Mucosa of rectum (tissue), 2 donors: ENCODE measurements at regions not wholly inside any gene's neighbourhood (a gene's known extent, or its start where the extent isn't known, plus 50 kb on each side); places are given as distances from the start of the nearest gene placed in this dataset.
A peak's percentile ranks its signal among the peaks of the same experiment; 100 is the strongest.

ENCODE experiments used
- H3K27ac ChIP-seq, 2 donors: one replicate each; pipeline ENCODE4 v1.7.0; 2013; ENCODE audit warnings: inconsistent platforms in 2 of 2, low read depth in 2 of 2, low read length in 2 of 2
- H3K27me3 ChIP-seq, 2 donors: one replicate each; pipeline ENCODE4 v1.7.0; 2013; ENCODE audit warnings: low read length in 2 of 2; ENCODE audit not compliant: control insufficient read depth in 2 of 2, insufficient read depth in 2 of 2
- H3K36me3 ChIP-seq, 2 donors: one replicate each; pipeline ENCODE4 v1.7.0; 2013; ENCODE audit warnings: low read length in 2 of 2; ENCODE audit not compliant: control insufficient read depth in 2 of 2, insufficient read depth in 2 of 2
- H3K4me1 ChIP-seq, 2 donors: one replicate each; pipeline ENCODE4 v1.7.0; 2013; ENCODE audit warnings: low read length in 2 of 2, mild to moderate bottlenecking in 1 of 2; ENCODE audit not compliant: control insufficient read depth in 2 of 2, insufficient read depth in 2 of 2
- H3K4me3 ChIP-seq, 2 donors: one replicate each; pipeline ENCODE4 v1.7.0; 2013; ENCODE audit warnings: low read length in 2 of 2
- H3K9ac ChIP-seq, 2 donors: one replicate each; pipeline ENCODE4 v1.7.0; 2013; ENCODE audit warnings: low read length in 2 of 2, low read depth in 1 of 2, mild to moderate bottlenecking in 1 of 2
- H3K9me3 ChIP-seq, 2 donors: one replicate each; pipeline ENCODE4 v1.7.0; 2013; ENCODE audit warnings: low read length in 2 of 2; ENCODE audit not compliant: control insufficient read depth in 2 of 2
- donor health status: healthy.
- donor health status: Normal muscosa, but diverticular disease.

DNA sequence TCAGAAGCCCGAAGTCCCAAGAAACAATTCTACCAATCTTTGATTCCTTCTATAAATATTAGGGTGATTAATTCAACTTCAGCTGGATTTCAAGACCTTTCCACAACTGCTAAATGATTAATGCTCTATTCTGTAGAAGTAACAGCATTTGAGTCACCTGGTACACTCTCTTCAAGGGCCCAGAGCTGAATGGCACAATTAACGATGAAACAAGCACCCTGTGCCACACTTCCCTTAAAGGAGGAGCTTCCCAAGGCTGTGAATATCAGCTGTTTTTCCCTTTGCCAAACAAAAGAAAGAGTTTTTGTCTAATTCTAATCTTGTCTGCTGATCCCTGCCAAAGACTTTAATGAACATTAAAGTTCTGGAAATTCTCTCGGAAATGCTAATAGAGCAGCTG lies 56.0 kb downstream of the BOD1L2 start:
- no peak overlapping the region for H3K9ac ChIP-seq
- H3K4me1 ChIP-seq, result no peaks in the 10 kb centered on the region
- H3K27me3 ChIP-seq, result no peaks in the 10 kb centered on the region
- H3K4me3 ChIP-seq, result no peak overlapping the region
- no peaks in the 10 kb centered on the region for H3K36me3 ChIP-seq
- no peak overlapping the region for H3K27ac ChIP-seq
- H3K9me3 ChIP-seq, result no peaks in the 10 kb centered on the region

DNA sequence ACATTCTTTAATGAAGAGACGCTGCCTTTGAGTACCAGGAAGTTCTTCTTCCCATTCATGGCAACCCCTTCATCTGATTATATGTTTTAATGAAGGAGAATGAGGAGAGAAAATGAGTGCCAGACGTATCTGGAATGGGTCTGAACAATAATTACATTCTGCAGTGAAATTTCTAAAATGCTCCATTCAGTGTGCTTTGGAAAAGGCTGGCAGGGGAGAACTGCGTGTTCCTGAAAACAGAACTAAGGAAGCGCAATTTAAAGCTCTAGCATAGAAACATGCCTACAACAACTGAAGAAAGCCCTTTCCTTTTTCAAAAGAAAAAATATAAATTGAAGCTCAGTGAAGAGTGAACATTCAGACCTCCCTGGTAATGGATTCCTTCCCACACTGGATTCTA lies 58.8 kb downstream of the BOD1L2 start:
- Histone ChIP-seq H3K4me3 (no peak overlapping the region), H3K9me3 (no peaks in the 10 kb centered on the region), H3K27ac (no peak overlapping the region), H3K4me1 (peaks cover 6 to 10% of the 10 kb centered on the region in 2 donors), H3K27me3 (no peaks in the 10 kb centered on the region), H3K36me3 (no peaks in the 10 kb centered on the region), H3K9ac (no peak overlapping the region)

DNA sequence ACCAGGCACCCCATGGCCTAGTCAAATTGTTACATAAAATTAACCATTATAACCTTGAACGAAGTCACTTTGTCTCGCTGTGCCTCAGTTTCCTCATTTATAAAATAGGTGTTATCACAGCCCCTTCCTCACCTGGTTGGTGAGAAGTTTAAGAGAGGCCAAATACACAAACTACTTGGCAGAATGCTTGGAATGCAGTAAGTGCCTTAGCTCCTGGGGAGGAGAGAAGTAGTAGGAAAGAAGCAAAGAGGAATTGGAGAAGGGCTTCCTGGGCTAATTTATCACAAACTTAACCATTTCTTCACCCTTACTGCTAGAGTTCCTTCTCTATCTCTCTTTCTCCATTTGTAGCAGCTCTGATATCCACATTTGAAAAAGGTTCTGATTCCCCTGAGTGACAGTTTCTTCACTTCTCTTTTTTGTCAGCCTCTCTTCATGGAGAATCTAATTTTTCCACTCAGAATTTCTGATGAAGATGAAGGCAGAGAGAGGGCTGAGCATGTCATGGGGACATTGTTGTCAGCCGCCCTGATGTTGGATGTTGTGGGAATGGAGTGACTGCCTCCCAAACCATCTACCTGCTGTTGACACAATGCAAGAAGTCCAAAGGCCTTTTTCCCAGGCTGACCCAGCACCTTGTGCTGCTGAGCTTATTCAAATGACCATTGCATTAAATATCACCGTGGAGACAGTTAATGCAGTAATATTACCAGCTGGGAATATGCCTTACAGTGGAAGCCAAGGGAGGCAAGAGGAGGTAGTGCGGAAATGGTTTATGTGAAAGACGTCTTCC lies 60.4 kb downstream of the BOD1L2 start:
- H3K27me3 ChIP-seq, result no peaks in the 10 kb centered on the region
- H3K9me3 ChIP-seq, result no peaks in the 10 kb centered on the region
- no peak overlapping the region for H3K9ac ChIP-seq
- no peaks in the 10 kb centered on the region for H3K36me3 ChIP-seq
- H3K27ac ChIP-seq, result no peak overlapping the region
- peaks cover 6 to 10% of the 10 kb centered on the region in 2 donors for H3K4me1 ChIP-seq
- H3K4me3 ChIP-seq, result no peak overlapping the region

DNA sequence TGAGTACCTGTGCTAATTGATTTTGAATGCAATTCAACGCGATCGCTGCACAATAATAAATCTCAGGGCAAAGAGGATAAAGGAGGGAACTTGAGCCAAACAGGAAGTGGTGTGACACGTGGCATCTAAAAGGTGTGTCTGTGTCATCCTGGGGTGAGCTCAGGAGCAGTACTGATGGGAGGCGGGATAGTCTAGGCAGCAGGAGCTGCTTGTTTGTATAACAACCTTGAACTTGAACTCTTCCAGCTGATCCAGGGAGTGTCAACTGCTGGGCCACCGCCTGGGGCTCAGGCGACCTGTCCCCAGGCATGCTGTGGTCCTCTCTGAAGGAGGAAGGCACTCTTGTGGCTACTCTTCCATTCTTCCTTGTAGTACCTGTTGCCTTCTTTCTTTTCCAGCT lies 61.2 kb downstream of the BOD1L2 start:
- no peak overlapping the region for H3K27ac ChIP-seq
- H3K4me3 ChIP-seq, result no peak overlapping the region
- no peaks in the 10 kb centered on the region for H3K9me3 ChIP-seq

DNA sequence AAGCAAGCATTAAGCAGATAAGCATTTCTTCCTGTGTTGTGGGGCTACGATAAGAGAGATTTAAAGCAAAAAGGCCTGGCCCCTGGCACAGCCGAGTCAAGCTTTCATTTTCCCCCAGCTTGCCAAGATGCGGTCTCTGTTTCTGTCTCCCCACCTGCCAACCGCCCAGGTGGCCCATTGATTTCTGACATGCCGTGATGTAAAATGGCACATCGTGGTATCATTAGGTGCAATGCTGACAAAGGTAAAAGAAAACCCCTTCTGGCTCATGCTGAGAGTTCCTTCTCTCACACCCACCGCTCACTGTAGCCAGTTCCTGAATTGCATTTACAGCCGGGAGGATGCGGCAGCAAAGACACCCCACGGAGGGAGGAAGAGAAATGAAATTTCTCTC lies 62.8 kb downstream of the BOD1L2 start:
- H3K9me3 ChIP-seq, result no peaks in the 10 kb centered on the region
- no peaks in the 10 kb centered on the region for H3K36me3 ChIP-seq
- H3K27ac ChIP-seq, result peak overlapping the region; percentile 39 to 58
- peaks cover 6 to 10% of the 10 kb centered on the region in 2 donors for H3K4me1 ChIP-seq
- H3K9ac ChIP-seq, result no peak overlapping the region
- peak overlapping the region; percentile 22 to 45 for H3K4me3 ChIP-seq
- no peaks in the 10 kb centered on the region for H3K27me3 ChIP-seq

More for the DNA sequence above, 61.2 kb downstream of the BOD1L2 start:
- peaks cover 6 to 10% of the 10 kb centered on the region in 2 donors for H3K4me1 ChIP-seq
- no peaks in the 10 kb centered on the region for H3K36me3 ChIP-seq
- H3K9ac ChIP-seq, result no peak overlapping the region
- H3K27me3 ChIP-seq, result no peaks in the 10 kb centered on the region

DNA sequence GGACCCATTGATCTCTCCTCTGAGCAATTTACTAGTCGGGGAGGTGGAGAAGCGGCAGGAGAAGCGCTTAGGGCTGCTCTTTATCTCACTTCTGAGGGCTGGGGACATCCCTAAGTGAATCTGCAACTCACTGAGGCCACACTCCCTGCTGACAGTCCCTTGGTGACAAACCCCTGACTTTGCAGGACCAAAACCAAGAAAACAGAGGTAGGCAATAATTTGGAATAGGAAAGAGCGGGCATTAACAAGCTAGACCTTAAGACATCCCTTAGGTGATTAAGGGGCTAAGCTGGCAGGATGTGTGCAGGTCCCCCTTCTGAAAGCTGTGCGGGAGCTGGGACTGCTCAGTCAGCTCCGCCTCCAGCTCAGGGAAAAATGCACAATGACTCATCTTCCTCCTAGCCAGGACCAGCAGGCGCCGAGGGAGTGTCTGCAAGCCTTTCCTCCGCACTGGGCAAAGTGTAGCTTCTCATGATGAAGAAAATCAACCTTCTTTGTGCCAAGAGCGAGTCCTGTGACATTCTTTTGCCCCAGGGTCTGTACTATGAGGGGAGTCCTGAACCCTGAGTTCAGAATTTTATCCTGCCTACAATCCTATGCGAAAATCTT lies 63.3 kb downstream of the BOD1L2 start:
- Histone ChIP-seq H3K27ac (peak overlapping the region; percentile 45 to 58), H3K9ac (no peak overlapping the region), H3K9me3 (no peaks in the 10 kb centered on the region), H3K27me3 (no peaks in the 10 kb centered on the region), H3K36me3 (no peaks in the 10 kb centered on the region), H3K4me3 (peak overlapping the region; percentile 22 to 45), H3K4me1 (peaks cover 6 to 10% of the 10 kb centered on the region in 2 donors)

DNA sequence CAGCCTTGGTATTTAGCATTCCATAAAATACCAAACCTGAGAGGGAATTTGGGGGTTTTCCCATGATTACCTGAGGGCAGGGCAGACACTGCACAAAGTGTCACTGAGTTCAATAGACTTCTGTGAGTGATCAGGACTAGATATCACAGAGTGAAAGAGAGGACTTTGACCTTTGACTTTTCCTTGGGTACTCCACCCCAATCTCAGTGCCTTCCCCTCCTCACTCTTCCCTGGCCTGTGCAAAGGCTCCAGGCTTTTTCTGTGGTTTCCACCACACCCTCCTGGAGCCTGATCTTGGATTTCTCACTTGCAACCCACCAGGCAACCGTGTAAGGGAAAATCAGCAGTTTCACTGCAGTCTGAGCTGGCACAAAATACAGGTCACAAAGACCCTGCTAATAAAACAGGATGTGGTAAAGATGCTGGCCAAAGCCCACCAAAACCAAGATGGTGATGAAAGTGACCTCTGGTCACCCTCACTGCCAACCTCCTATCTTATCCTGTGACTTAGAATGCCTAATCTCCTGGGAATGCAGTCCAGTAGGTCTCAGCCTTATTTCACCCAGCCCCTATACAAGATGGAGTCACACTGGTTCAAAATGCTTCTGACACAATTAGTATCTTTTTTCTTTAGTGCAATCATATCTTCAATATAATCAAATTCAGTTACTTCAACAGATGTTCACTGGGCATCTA lies 64.0 kb downstream of the BOD1L2 start:
- H3K9me3 ChIP-seq, result no peaks in the 10 kb centered on the region
- H3K27ac ChIP-seq, result peak overlapping the region; percentile 45 to 58
- H3K9ac ChIP-seq, result no peak overlapping the region
- H3K36me3 ChIP-seq, result no peaks in the 10 kb centered on the region
- no peaks in the 10 kb centered on the region for H3K27me3 ChIP-seq
- H3K4me1 ChIP-seq, result peaks cover 6 to 10% of the 10 kb centered on the region in 2 donors
- H3K4me3 ChIP-seq, result no peak overlapping the region

DNA sequence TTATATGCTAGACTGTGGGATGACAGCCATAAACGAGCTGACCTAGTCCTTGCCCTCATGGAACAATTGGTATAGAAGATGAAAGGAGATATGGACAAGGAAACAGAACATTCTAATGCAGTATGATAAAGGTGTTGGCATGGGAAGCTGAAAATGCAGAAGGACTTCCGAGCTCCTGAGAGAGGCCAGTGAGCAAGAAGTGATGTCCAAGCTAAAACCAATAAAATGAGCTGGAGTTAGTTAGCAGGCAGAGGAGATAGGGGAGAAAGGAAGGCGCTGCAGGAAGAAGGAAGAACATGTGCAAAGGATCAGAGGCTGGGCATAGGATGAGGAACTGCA lies 64.5 kb downstream of the BOD1L2 start:
- Histone ChIP-seq H3K4me1 (peaks cover 6 to 10% of the 10 kb centered on the region in 2 donors), H3K9ac (no peak overlapping the region), H3K27ac (no peak overlapping the region), H3K27me3 (no peaks in the 10 kb centered on the region), H3K9me3 (no peaks in the 10 kb centered on the region), H3K36me3 (no peaks in the 10 kb centered on the region), H3K4me3 (no peak overlapping the region)

DNA sequence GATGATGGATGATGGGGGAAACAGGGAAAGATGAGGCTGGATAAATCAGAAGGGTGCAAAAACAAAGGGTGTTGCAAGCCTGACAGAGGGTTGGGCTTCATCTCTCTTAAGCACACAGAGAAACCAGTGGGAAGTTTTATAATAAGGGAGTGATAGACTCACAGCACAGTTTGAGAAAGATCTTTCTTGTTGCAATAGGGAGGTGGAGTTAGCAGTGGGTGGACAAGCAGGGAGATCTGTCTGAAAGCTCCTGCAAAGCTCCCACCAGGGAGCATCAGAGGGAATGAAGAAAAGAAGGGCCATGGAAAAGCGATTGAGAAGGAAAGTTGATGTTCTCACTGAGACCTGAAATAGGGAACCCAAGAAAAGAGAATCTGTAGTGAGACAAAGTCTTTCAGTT lies 64.9 kb downstream of the BOD1L2 start:
- Histone ChIP-seq H3K4me3 (no peak overlapping the region), H3K27ac (no peak overlapping the region), H3K4me1 (peaks cover 6 to 10% of the 10 kb centered on the region in 2 donors), H3K36me3 (no peaks in the 10 kb centered on the region), H3K9ac (no peak overlapping the region), H3K9me3 (no peaks in the 10 kb centered on the region), H3K27me3 (no peaks in the 10 kb centered on the region)

DNA sequence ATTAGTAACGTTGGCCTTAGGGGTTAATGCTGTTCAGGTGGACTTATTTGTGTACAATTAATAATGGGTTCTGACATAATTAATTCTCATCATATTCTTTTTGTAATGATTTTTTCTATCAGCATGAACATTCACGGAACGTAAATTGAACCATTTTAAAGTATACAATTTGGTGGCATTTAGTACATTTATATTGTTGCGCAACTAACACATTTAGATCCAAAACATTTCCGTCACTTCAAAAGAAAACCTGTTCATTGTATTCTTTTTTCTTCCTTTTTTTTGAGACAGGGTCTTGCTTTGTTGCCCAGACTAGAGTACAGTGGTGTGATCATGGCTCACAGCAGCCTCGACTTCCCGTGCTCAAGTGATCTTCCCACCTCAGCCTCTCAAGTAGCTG lies 65.8 kb downstream of the BOD1L2 start:
- Histone ChIP-seq H3K9me3 (no peaks in the 10 kb centered on the region), H3K4me3 (no peak overlapping the region), H3K36me3 (no peaks in the 10 kb centered on the region), H3K27ac (no peak overlapping the region), H3K27me3 (no peaks in the 10 kb centered on the region), H3K4me1 (peaks cover 6 to 10% of the 10 kb centered on the region in 2 donors), H3K9ac (no peak overlapping the region)
